ENCODE measurements at regions not wholly inside any gene's neighbourhood (a gene's known extent, or its start where the extent isn't known, plus 50 kb on each side); places are given as distances from the start of the nearest gene placed in this dataset.

- no peak for DNase-seq (ENCODE audit: low read depth)
- no peak for TF ChIP-seq CTCF (IDR thresholded peaks at IDR 0.05; ENCODE audit: insufficient read depth, low read length, poor library complexity, severe bottlenecking)
- Histone ChIP-seq H3K36me3 (ENCODE audit: control insufficient read depth, insufficient read depth, low read length) (no peaks in the 10 kb centered on the region), H3K27me3 (ENCODE audit: control insufficient read depth, insufficient read depth, low read length) (no peaks in the 10 kb centered on the region), H3K4me3 (ENCODE audit: low read depth, low read length) (no peak overlapping the region)
These were observed 541.6 kb downstream of the CDK5RAP2 start for GRCh38 chr9:120038342-120038741.

GRCh38 chr9:120032639-120033038 is 547.3 kb downstream of the CDK5RAP2 start:
- Histone ChIP-seq H3K4me3 (ENCODE audit: low read depth, low read length) (no peak overlapping the region), H3K27me3 (ENCODE audit: control insufficient read depth, insufficient read depth, low read length) (no peaks in the 10 kb centered on the region), H3K36me3 (ENCODE audit: control insufficient read depth, insufficient read depth, low read length) (no peaks in the 10 kb centered on the region)
- no peak for DNase-seq (ENCODE audit: low read depth)
- no peak for TF ChIP-seq CTCF (IDR thresholded peaks at IDR 0.05; ENCODE audit: insufficient read depth, low read length, poor library complexity, severe bottlenecking)

GRCh38 chr9:120030847-120031246 is 549.1 kb downstream of the CDK5RAP2 start:
- H3K4me3 ChIP-seq (ENCODE audit: low read depth, low read length): no peak overlapping the region
- no peak for TF ChIP-seq CTCF (IDR thresholded peaks at IDR 0.05; ENCODE audit: insufficient read depth, low read length, poor library complexity, severe bottlenecking)
- no peak for DNase-seq (ENCODE audit: low read depth)
- no peaks in the 10 kb centered on the region for H3K27me3 ChIP-seq (ENCODE audit: control insufficient read depth, insufficient read depth, low read length)
- no peaks in the 10 kb centered on the region for H3K36me3 ChIP-seq (ENCODE audit: control insufficient read depth, insufficient read depth, low read length)

GRCh38 chr9:120018550-120018949 is 561.4 kb downstream of the CDK5RAP2 start:
- TF ChIP-seq CTCF (IDR thresholded peaks at IDR 0.05; ENCODE audit: insufficient read depth, low read length, poor library complexity, severe bottlenecking): no peak
- Histone ChIP-seq H3K36me3 (ENCODE audit: control insufficient read depth, insufficient read depth, low read length) (no peaks in the 10 kb centered on the region), H3K4me3 (ENCODE audit: low read depth, low read length) (no peak overlapping the region), H3K27me3 (ENCODE audit: control insufficient read depth, insufficient read depth, low read length) (no peaks in the 10 kb centered on the region)
- no peak for DNase-seq (ENCODE audit: low read depth)

- H3K27me3 ChIP-seq (ENCODE audit: control insufficient read depth, insufficient read depth, low read length): no peaks in the 10 kb centered on the region
- no peaks in the 10 kb centered on the region for H3K36me3 ChIP-seq (ENCODE audit: control insufficient read depth, insufficient read depth, low read length)
- no peak for TF ChIP-seq CTCF (IDR thresholded peaks at IDR 0.05; ENCODE audit: insufficient read depth, low read length, poor library complexity, severe bottlenecking)
- H3K4me3 ChIP-seq (ENCODE audit: low read depth, low read length): no peak overlapping the region
- no peak for DNase-seq (ENCODE audit: low read depth)
These were observed 561.9 kb downstream of the CDK5RAP2 start for GRCh38 chr9:120018037-120018436.

GRCh38 chr9:120016231-120016630 is 563.7 kb downstream of the CDK5RAP2 start:
- no peak overlapping the region for H3K4me3 ChIP-seq (ENCODE audit: low read depth, low read length)
- no peak for TF ChIP-seq CTCF (IDR thresholded peaks at IDR 0.05; ENCODE audit: insufficient read depth, low read length, poor library complexity, severe bottlenecking)
- no peaks in the 10 kb centered on the region for H3K27me3 ChIP-seq (ENCODE audit: control insufficient read depth, insufficient read depth, low read length)
- no peaks in the 10 kb centered on the region for H3K36me3 ChIP-seq (ENCODE audit: control insufficient read depth, insufficient read depth, low read length)
- DNase-seq (ENCODE audit: low read depth): no peak

Data from kidney epithelial cell (primary cell).